Body of pancreas (tissue), 4 donors: ENCODE measurements at regions not wholly inside any gene's neighbourhood (a gene's known extent, or its start where the extent isn't known, plus 50 kb on each side); places are given as distances from the start of the nearest gene placed in this dataset.
A peak's percentile ranks its signal among the peaks of the same experiment; 100 is the strongest.

Source experiments
- ATAC-seq: fragments of 150-250 bp; one replicate; pipeline ENCODE4 v1.9.1; 2016
- DNase-seq, 4 donors: peaks; one replicate each; pipeline ENCODE4 v3.0.0-alpha.2; 2019
- H3K27ac ChIP-seq, 4 donors: fragments of 200-600 bp; sonication (generic); 1 replicate in 3 of 4; 2 replicates in 1 of 4; pipeline versions ENCODE4 v1.5.1 to v1.6.1; 2016 to 2019; ENCODE audit warnings: mild to moderate bottlenecking in 1 of 4, mixed read lengths in 1 of 4, moderate library complexity in 1 of 4
- H3K27me3 ChIP-seq, 2 donors: fragments of 200-600 bp; sonication (generic); one replicate each; pipeline ENCODE4 v1.6.0; 2016; ENCODE audit warnings: mild to moderate bottlenecking in 1 of 2
- H3K36me3 ChIP-seq, 2 donors: fragments of 200-600 bp; sonication (generic); replicated peaks in 1 of 2; 2 replicates each; pipeline ENCODE4 v1.5.1; 2016; ENCODE audit warnings: low read depth in 2 of 2; ENCODE audit not compliant: insufficient read depth in 1 of 2
- H3K4me1 ChIP-seq: fragments of 200-600 bp; sonication (generic); one replicate; pipeline ENCODE4 v1.6.0; 2016
- H3K4me3 ChIP-seq, 2 donors: fragments of 200-600 bp; sonication (generic); 1 replicate in 1 of 2; 2 replicates in 1 of 2; pipeline ENCODE4 v1.5.1; 2016 to 2019
- H3K9me3 ChIP-seq, 3 donors: fragments of 200-600 bp; sonication (generic); 1 replicate in 2 of 3; 2 replicates in 1 of 3; pipeline ENCODE4 v1.5.1; 2016
- POLR2A ChIP-seq, 3 donors: fragments of 450-650 bp; IDR thresholded peaks; one replicate each; pipeline ENCODE4 v1.6.1; 2016; ENCODE audit warnings: antibody characterized with exemption in 3 of 3, mild to moderate bottlenecking in 2 of 3
- WGBS, 2 donors: methylation state at CpG; one replicate each; pipeline ENCODE4 v1.1.5; 2017; 5-methylcytosine and 5-hydroxymethylcytosine counted together
- intact Hi-C: fragments of 100-400 bp; cut with DNase I; formaldehyde crosslinking; loops from one replicate; pipeline ENCODE4 v1.15.1; 2023
- TF ChIP-seq, protein P1 (sequence below), 7 experiments: fragments of 450-650 bp in 4 of 7; fragments of 200-600 bp in 3 of 7; sonication (generic) in 3 of 7; IDR thresholded peaks; one replicate each; pipeline ENCODE4 v1.5.1; 2016 to 2019; ENCODE audit warnings: antibody characterized with exemption in 7 of 7

DNA sequence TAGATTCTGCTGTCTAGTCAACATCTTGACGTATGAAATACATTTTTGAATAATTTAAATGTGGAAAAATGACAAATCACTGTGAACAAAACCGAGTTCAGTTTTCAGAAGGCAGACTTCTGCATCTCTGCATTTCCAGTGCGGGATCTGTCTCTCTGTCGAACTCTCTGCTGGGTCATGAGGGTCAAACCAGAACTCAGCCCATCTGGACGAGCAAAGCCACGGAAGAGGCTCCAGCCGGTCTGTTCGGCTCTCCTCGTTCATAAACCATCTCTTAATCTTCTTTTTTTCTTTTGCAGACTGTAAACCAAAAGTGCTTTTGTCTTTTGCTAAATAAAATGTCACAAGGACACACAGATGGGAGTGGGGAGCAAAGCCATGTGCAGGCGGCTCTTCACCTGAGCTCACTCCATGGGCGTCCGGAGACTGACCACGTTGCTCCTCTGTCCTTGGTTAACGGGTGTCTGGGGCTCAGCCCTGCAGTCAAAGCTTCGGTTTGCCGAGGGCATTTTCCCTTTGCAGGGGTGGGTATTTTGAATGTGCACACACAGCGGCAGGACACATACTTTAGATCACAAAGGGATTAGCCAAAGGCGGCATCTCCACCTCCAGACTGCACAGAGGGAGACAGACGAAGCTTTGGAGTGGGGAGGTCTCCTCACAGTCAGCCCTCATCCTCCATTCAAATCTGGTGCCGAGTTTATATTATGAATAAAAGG is 737.9 kb upstream of the SALL3 start:
- intact Hi-C loops = no loop called here
- no peak overlapping the region for H3K27ac ChIP-seq
- TF ChIP-seq POLR2A (IDR thresholded peaks at IDR 0.05) = no peak
- TF ChIP-seq, protein P1, sequence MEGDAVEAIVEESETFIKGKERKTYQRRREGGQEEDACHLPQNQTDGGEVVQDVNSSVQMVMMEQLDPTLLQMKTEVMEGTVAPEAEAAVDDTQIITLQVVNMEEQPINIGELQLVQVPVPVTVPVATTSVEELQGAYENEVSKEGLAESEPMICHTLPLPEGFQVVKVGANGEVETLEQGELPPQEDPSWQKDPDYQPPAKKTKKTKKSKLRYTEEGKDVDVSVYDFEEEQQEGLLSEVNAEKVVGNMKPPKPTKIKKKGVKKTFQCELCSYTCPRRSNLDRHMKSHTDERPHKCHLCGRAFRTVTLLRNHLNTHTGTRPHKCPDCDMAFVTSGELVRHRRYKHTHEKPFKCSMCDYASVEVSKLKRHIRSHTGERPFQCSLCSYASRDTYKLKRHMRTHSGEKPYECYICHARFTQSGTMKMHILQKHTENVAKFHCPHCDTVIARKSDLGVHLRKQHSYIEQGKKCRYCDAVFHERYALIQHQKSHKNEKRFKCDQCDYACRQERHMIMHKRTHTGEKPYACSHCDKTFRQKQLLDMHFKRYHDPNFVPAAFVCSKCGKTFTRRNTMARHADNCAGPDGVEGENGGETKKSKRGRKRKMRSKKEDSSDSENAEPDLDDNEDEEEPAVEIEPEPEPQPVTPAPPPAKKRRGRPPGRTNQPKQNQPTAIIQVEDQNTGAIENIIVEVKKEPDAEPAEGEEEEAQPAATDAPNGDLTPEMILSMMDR (IDR thresholded peaks at IDR 0.05) = no peak
- H3K36me3 ChIP-seq = no peaks in the 10 kb centered on the region
- DNase-seq = no peak
- peak; percentile 12 for ATAC-seq
- H3K27me3 ChIP-seq = no peaks in the 10 kb centered on the region
- H3K4me3 ChIP-seq = no peak overlapping the region
- no peaks in the 10 kb centered on the region for H3K9me3 ChIP-seq
- WGBS, 2 donors = 24 to 25% methylated on average over 20 of the region's 20 CpGs
- H3K4me1 ChIP-seq = no peaks in the 10 kb centered on the region

DNA sequence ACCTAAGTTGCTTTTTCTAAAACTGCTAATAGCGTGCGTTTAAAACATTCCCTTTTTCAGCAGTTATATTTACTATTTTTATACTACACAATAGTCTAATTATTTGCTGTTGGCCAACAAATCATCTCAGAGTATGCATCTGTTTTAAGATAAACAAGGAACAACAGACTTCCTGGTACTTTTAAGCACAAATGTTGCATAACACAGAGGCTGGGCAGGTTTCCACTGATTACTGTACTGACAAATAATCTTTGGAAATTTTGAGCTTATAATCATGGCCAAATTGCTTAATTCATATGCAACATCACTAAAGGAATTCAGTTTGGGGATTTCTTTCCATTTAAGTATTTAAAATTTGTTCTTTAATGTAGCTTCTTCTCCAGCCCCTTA is 737.4 kb upstream of the SALL3 start:
- DNase-seq (peak in 2 of 4 donors; percentile 29 to 42), ATAC-seq (peak; percentile 52)
- H3K27ac ChIP-seq = no peak overlapping the region
- H3K9me3 ChIP-seq = no peaks in the 10 kb centered on the region
- H3K27me3 ChIP-seq = no peaks in the 10 kb centered on the region
- no peaks in the 10 kb centered on the region for H3K36me3 ChIP-seq
- WGBS, 2 donors = 13 to 28% methylated on average over 2 of the region's 2 CpGs
- TF ChIP-seq POLR2A (IDR thresholded peaks at IDR 0.05) = no peak
- H3K4me1 ChIP-seq = no peaks in the 10 kb centered on the region
- intact Hi-C loops = no loop called here
- H3K4me3 ChIP-seq = no peak overlapping the region

DNA sequence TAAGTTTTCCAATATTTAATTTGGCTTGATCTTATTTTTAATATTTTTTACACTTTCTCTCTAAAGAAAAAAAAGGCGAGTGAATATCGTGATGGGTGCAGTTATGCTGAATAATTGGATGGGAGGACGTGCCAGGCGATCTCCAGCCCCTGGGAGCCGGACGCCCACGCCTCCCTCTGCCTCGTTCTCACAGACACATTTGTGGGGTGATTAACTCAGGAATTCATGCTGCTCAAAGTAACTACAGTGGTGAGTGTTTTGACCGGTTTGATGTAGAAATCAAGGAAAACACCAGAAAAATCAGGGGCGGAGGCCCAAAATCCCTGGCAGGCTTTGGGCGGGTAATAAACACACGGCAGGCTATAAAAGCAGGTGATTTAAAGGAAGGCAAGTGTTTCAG is 736.8 kb upstream of the SALL3 start:
- TF ChIP-seq, protein P1 (IDR thresholded peaks at IDR 0.05) = no peak
- TF ChIP-seq POLR2A (IDR thresholded peaks at IDR 0.05) = no peak
- Histone ChIP-seq H3K4me3 (no peak overlapping the region), H3K27me3 (no peaks in the 10 kb centered on the region), H3K9me3 (no peaks in the 10 kb centered on the region), H3K4me1 (no peaks in the 10 kb centered on the region), H3K36me3 (no peaks in the 10 kb centered on the region), H3K27ac (no peak overlapping the region)
- intact Hi-C loops = no loop called here
- WGBS, 2 donors = 36 to 40% methylated on average over 12 of the region's 12 CpGs
- ATAC-seq = no peak
- DNase-seq = peak in 1 of 4 donors; percentile 16

DNA sequence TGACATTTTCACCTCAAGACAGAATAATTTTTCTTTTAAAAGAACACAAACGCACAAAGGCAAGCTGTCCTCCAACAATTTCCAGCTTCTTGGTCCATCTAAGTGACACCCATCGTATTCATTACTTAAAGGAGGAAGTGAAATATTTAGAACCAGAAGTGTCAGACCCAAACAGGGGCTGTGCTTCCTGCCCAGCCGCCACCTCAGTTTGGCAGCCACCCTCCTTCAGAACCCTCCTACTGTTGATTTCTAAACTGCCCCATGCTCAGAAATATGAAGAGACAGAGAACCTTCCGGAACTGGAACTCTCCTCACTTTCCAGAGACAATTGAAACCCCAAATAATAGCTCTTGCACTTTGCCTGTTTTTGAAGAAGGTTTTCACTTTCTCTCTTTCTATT is 734.8 kb upstream of the SALL3 start:
- Histone ChIP-seq H3K4me3 (no peak overlapping the region), H3K27me3 (no peaks in the 10 kb centered on the region), H3K4me1 (no peaks in the 10 kb centered on the region), H3K9me3 (no peaks in the 10 kb centered on the region), H3K36me3 (no peaks in the 10 kb centered on the region), H3K27ac (no peak overlapping the region)
- no peak for ATAC-seq
- TF ChIP-seq, protein P1 (IDR thresholded peaks at IDR 0.05) = no peak
- TF ChIP-seq POLR2A (IDR thresholded peaks at IDR 0.05) = no peak
- no peak for DNase-seq
- intact Hi-C loops = no loop called here
- 42 to 45% methylated on average over 4 of the region's 4 CpGs for WGBS, 2 donors

GRCh38 chr18:78245451-78245850 is 734.2 kb upstream of the SALL3 start:
- intact Hi-C loops = no loop called here
- no peaks in the 10 kb centered on the region for H3K9me3 ChIP-seq
- H3K4me3 ChIP-seq = no peak overlapping the region
- H3K4me1 ChIP-seq = no peaks in the 10 kb centered on the region
- H3K27ac ChIP-seq = no peak overlapping the region
- no peaks in the 10 kb centered on the region for H3K27me3 ChIP-seq
- TF ChIP-seq, protein P1 (IDR thresholded peaks at IDR 0.05) = no peak
- TF ChIP-seq POLR2A (IDR thresholded peaks at IDR 0.05) = no peak
- no peaks in the 10 kb centered on the region for H3K36me3 ChIP-seq
- DNase-seq = no peak
- 76 to 82% methylated on average over 9 of the region's 9 CpGs for WGBS, 2 donors
- no peak for ATAC-seq
